ENCODE measurements at regions not wholly inside any gene's neighbourhood (a gene's known extent, or its start where the extent isn't known, plus 50 kb on each side); places are given as distances from the start of the nearest gene placed in this dataset.
A peak's percentile ranks its signal among the peaks of the same experiment; 100 is the strongest.

DNA sequence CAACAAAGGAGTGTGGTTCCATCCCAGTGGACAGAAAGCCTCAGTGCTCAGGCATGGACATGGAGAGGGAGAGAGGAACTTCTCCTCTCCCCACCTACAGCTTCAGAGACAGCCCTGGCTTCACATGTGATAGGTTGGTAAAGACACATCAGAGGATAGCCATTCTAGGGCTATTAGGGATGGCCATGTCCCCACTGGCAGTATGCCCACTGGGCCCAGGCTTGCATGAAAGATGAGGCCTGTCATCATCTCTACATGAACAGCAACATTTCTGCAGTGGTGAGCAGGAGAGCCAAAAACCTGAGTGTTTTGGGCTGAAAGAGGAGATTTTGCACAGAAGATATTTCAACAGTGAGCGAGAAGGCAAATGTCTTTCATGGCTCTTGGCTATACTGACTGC lies 517.2 kb downstream of the NR4A2 start:
- Histone ChIP-seq H3K4me1 (ENCODE audit: insufficient read depth, low read length) (no peaks in the 10 kb centered on the region), H3K27ac (ENCODE audit: low read depth, low read length) (no peak overlapping the region), H3K9ac (ENCODE audit: low read depth, low read length) (no peak overlapping the region), H3K4me3 (ENCODE audit: low read length) (no peak overlapping the region), H3K36me3 (ENCODE audit: insufficient read depth, low read length) (no peaks in the 10 kb centered on the region), H3K27me3 (ENCODE audit: insufficient read depth, low read length) (no peaks in the 10 kb centered on the region), H3K9me3 (ENCODE audit: insufficient read depth, low read depth, low read length) (peaks cover 13% of the 10 kb centered on the region)
- WGBS: 93% methylated on average over 1 of the region's 1 CpG

DNA sequence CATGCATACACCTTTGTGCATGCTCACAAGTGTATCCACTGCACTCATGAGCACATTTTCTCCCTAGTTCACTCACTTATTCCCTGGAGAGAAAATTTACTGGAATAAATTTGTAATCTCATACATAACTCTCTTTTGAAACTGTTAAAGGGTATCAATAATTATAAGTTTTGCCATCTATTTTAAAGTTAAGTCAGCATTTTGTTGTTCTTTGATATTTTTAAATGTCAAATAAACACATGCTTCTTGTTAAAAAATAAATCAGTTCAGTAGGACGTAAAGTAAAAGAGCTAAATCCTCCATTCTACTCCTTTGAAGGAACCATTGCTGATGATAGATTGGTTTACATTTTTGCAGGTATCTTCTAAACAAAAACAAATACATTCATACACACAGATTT lies 522.1 kb downstream of the NR4A2 start:
- H3K9me3 ChIP-seq (ENCODE audit: insufficient read depth, low read depth, low read length): no peaks in the 10 kb centered on the region
- no peak overlapping the region for H3K9ac ChIP-seq (ENCODE audit: low read depth, low read length)
- no peaks in the 10 kb centered on the region; the same call in 1 of the 2 replicates for H3K4me1 ChIP-seq (ENCODE audit: insufficient read depth, low read length)
- WGBS: 100% methylated on average over 1 of the region's 1 CpG
- H3K4me3 ChIP-seq (ENCODE audit: low read length): no peak overlapping the region
- H3K36me3 ChIP-seq (ENCODE audit: insufficient read depth, low read length): no peaks in the 10 kb centered on the region
- H3K27me3 ChIP-seq (ENCODE audit: insufficient read depth, low read length): no peaks in the 10 kb centered on the region
- no peak overlapping the region for H3K27ac ChIP-seq (ENCODE audit: low read depth, low read length)

DNA sequence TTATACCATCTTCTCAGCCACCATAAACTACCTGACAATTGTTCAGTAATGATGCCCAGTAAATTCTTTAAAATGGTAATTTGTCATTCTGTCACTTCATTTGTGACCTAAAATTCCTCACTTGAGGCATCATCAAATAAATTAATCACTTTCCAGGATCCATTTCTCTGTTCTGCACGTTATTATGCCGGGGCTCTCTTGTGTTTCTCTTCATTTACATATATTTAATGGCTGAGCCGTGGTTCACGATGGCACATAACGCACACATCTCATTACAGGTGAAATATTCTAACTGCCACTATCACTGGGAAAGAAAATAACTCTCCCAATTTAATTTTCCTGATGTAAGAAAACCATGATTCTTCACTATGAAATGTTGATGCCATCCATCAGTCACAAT lies 529.6 kb downstream of the NR4A2 start:
- no peaks in the 10 kb centered on the region for H3K4me1 ChIP-seq (ENCODE audit: insufficient read depth, low read length)
- no peak overlapping the region for H3K9ac ChIP-seq (ENCODE audit: low read depth, low read length)
- H3K27me3 ChIP-seq (ENCODE audit: insufficient read depth, low read length): no peaks in the 10 kb centered on the region
- no peaks in the 10 kb centered on the region for H3K36me3 ChIP-seq (ENCODE audit: insufficient read depth, low read length)
- WGBS: 94% methylated on average over 5 of the region's 5 CpGs
- no peak overlapping the region for H3K27ac ChIP-seq (ENCODE audit: low read depth, low read length)
- H3K9me3 ChIP-seq (ENCODE audit: insufficient read depth, low read depth, low read length): no peaks in the 10 kb centered on the region
- H3K4me3 ChIP-seq (ENCODE audit: low read length): no peak overlapping the region

GRCh38 chr2:155792666-155793065 lies 539.9 kb downstream of the NR4A2 start:
- Histone ChIP-seq H3K36me3 (ENCODE audit: insufficient read depth, low read length) (peaks cover 8% of the 10 kb centered on the region), H3K27me3 (ENCODE audit: insufficient read depth, low read length) (no peaks in the 10 kb centered on the region), H3K9ac (ENCODE audit: low read depth, low read length) (no peak overlapping the region), H3K4me3 (ENCODE audit: low read length) (no peak overlapping the region), H3K27ac (ENCODE audit: low read depth, low read length) (no peak overlapping the region), H3K4me1 (ENCODE audit: insufficient read depth, low read length) (no peaks in the 10 kb centered on the region), H3K9me3 (ENCODE audit: insufficient read depth, low read depth, low read length) (peaks cover 46% of the 10 kb centered on the region)
- WGBS: 100% methylated on average over 1 of the region's 1 CpG

DNA sequence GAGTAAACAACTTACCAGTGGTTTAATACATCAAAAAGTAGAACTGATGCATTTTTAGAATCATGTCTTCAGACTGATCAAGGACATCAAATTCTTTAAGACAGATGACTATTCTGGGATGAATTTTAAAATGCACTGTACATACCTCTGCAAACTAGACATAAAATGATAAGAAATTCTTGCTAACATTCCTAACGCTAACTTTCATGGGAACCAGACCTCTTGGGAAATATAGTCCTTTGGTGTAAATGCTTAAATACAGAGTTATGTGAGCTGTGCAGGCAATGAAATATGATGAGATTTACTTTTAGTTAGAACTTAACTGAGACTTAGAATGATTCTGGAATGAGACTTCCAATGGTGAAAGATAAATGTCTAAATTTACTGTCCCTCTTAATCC lies 562.0 kb downstream of the NR4A2 start:
- no peaks in the 10 kb centered on the region for H3K27me3 ChIP-seq (ENCODE audit: insufficient read depth, low read length)
- no peak overlapping the region for H3K27ac ChIP-seq (ENCODE audit: low read depth, low read length)
- no peaks in the 10 kb centered on the region for H3K4me1 ChIP-seq (ENCODE audit: insufficient read depth, low read length)
- no peak overlapping the region for H3K4me3 ChIP-seq (ENCODE audit: low read length)
- no peak overlapping the region for H3K9ac ChIP-seq (ENCODE audit: low read depth, low read length)
- 100% methylated on average over 1 of the region's 1 CpG for WGBS
- H3K9me3 ChIP-seq (ENCODE audit: insufficient read depth, low read depth, low read length): no peaks in the 10 kb centered on the region
- H3K36me3 ChIP-seq (ENCODE audit: insufficient read depth, low read length): no peaks in the 10 kb centered on the region

DNA sequence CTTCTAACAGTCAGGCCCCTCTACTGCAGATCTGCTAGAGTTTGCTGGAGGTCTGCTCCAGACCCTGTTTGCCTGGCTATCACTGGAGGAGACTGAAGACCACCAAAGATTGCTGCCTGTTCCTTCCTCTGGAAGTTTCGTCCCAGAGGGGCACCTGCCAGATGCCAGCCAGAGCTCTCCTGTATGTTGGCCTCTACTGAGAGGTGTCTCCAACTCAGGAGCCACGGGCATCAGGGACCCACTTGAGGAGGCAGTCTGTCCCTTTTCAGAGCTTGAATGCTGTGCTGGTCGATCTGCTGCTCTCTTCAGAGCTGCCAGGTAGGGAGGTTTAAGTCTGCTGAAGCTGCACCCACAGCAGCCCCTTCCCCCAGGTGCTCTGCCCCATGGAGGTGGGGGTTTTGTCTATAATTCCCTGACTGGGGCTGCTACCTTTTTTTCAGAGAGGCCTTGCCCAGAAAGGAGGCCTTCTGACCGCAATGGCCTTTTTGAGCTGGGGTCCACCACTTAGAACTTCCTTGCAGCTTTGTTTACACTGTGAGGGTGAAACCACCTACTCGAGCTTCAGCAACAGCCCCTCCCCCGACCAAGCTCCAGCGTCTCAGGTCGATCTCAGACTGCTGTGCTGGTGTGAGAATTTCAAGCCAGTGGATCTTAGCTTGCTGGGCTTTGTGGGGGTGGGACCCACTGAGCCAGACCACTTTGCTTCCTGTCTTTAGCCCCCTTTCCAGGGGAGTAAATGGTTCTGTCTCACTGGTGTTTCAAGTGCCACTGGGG lies 566.0 kb downstream of the NR4A2 start:
- WGBS: 84% methylated on average over 8 of the region's 8 CpGs
- Histone ChIP-seq H3K27ac (ENCODE audit: low read depth, low read length) (no peak overlapping the region), H3K27me3 (ENCODE audit: insufficient read depth, low read length) (no peaks in the 10 kb centered on the region), H3K9ac (ENCODE audit: low read depth, low read length) (no peak overlapping the region), H3K4me1 (ENCODE audit: insufficient read depth, low read length) (no peaks in the 10 kb centered on the region), H3K4me3 (ENCODE audit: low read length) (no peak overlapping the region), H3K36me3 (ENCODE audit: insufficient read depth, low read length) (no peaks in the 10 kb centered on the region), H3K9me3 (ENCODE audit: insufficient read depth, low read depth, low read length) (no peaks in the 10 kb centered on the region)

DNA sequence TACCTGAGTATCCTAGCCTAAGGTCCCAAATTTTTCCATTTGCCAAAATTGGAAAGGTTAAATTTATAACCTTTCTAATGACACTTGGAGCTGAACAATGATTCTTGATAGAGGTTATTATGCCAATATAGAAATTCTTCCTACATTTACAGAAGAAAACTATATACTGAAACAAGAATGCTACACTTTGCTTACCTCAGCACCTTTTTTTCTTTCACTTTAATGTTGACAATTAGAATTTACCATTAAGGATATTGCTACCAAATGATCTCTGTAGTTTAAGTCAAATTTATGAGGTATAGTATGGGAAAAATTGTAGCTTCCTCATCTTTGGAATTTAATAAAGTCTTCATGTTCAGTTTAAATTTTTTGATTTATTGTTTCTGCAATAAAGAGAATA lies 577.0 kb downstream of the NR4A2 start:
- Histone ChIP-seq H3K4me3 (ENCODE audit: low read length) (no peak overlapping the region), H3K27me3 (ENCODE audit: insufficient read depth, low read length) (no peaks in the 10 kb centered on the region), H3K27ac (ENCODE audit: low read depth, low read length) (no peak overlapping the region), H3K9me3 (ENCODE audit: insufficient read depth, low read depth, low read length) (no peaks in the 10 kb centered on the region), H3K36me3 (ENCODE audit: insufficient read depth, low read length) (no peaks in the 10 kb centered on the region), H3K9ac (ENCODE audit: low read depth, low read length) (no peak overlapping the region), H3K4me1 (ENCODE audit: insufficient read depth, low read length) (no peaks in the 10 kb centered on the region)

- H3K4me1 ChIP-seq (ENCODE audit: insufficient read depth, low read length): no peaks in the 10 kb centered on the region
- no peak overlapping the region for H3K27ac ChIP-seq (ENCODE audit: low read depth, low read length)
- H3K36me3 ChIP-seq (ENCODE audit: insufficient read depth, low read length): no peaks in the 10 kb centered on the region
- no peaks in the 10 kb centered on the region for H3K27me3 ChIP-seq (ENCODE audit: insufficient read depth, low read length)
- H3K9me3 ChIP-seq (ENCODE audit: insufficient read depth, low read depth, low read length): no peaks in the 10 kb centered on the region
- 79% methylated on average over 4 of the region's 4 CpGs for WGBS
- H3K4me3 ChIP-seq (ENCODE audit: low read length): no peak overlapping the region
- no peak overlapping the region for H3K9ac ChIP-seq (ENCODE audit: low read depth, low read length)
These were observed 584.4 kb downstream of the NR4A2 start for GRCh38 chr2:155748131-155748530.

DNA sequence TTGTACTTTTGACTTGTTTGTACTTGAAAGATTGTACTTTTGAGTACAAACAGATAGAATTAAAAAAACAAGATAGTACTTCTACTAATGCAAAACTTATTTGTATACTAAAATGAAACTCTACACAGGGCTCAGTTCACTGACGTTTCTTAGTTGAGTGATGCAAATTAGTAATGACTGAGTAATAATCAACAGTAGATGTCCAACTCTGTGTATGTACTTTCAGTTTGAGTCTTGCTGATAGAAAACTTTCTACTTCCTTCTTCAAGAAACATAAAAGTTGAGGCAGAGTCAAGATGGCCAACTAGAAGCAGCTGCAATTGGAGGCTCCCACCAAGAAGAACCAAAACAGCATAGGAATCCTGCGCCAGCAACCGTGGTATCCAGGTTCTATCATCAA lies 585.0 kb downstream of the NR4A2 start:
- Histone ChIP-seq H3K27ac (ENCODE audit: low read depth, low read length) (no peak overlapping the region), H3K9ac (ENCODE audit: low read depth, low read length) (no peak overlapping the region), H3K4me3 (ENCODE audit: low read length) (no peak overlapping the region), H3K36me3 (ENCODE audit: insufficient read depth, low read length) (no peaks in the 10 kb centered on the region), H3K9me3 (ENCODE audit: insufficient read depth, low read depth, low read length) (no peaks in the 10 kb centered on the region), H3K4me1 (ENCODE audit: insufficient read depth, low read length) (no peaks in the 10 kb centered on the region), H3K27me3 (ENCODE audit: insufficient read depth, low read length) (no peaks in the 10 kb centered on the region)
- 94% methylated on average over 3 of the region's 3 CpGs for WGBS

GRCh38 chr2:155733091-155733853 lies 599.2 kb downstream of the NR4A2 start:
- Histone ChIP-seq H3K4me1 (ENCODE audit: insufficient read depth, low read length) (peaks cover 31% of the 10 kb centered on the region), H3K4me3 (ENCODE audit: low read length) (no peak overlapping the region), H3K27me3 (ENCODE audit: insufficient read depth, low read length) (no peaks in the 10 kb centered on the region), H3K9me3 (ENCODE audit: insufficient read depth, low read depth, low read length) (no peaks in the 10 kb centered on the region), H3K9ac (ENCODE audit: low read depth, low read length) (no peak overlapping the region), H3K36me3 (ENCODE audit: insufficient read depth, low read length) (no peaks in the 10 kb centered on the region), H3K27ac (ENCODE audit: low read depth, low read length) (no peak overlapping the region)
- WGBS: 71% methylated on average over 4 of the region's 4 CpGs

DNA sequence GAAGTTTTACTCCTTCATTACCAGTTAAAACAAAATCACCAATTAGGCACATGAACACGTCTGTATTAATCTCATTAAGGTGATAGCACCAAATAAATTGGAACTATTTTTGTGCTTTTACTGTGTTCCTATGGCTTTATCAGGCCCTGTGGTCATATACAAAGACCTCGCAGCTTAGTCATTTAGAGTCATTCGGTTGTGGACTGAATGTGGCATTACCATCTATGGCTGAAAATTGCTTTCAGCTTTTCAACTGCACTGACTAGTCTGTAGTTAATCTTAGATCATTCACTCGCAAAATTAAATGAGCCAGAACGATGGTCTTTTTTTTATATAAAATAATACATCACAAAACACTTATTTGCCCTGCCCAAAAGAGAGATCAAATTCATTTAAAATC lies 601.7 kb downstream of the NR4A2 start:
- Histone ChIP-seq H3K27ac (ENCODE audit: low read depth, low read length) (peak overlapping the region; percentile 31; the same call in 1 of the 2 replicates), H3K4me3 (ENCODE audit: low read length) (no peak overlapping the region), H3K9me3 (ENCODE audit: insufficient read depth, low read depth, low read length) (no peaks in the 10 kb centered on the region), H3K4me1 (ENCODE audit: insufficient read depth, low read length) (peaks cover 54% of the 10 kb centered on the region), H3K27me3 (ENCODE audit: insufficient read depth, low read length) (no peaks in the 10 kb centered on the region), H3K36me3 (ENCODE audit: insufficient read depth, low read length) (no peaks in the 10 kb centered on the region), H3K9ac (ENCODE audit: low read depth, low read length) (no peak overlapping the region)
- 86% methylated on average over 5 of the region's 5 CpGs for WGBS

Measured in HUES64 (cell line).